Esophagus squamous epithelium (tissue), 5 donors: ENCODE measurements at regions not wholly inside any gene's neighbourhood (a gene's known extent, or its start where the extent isn't known, plus 50 kb on each side); places are given as distances from the start of the nearest gene placed in this dataset.

Source experiments
- DNase-seq: peaks from one replicate; lab custom pipeline; 2025; lab: John Stamatoyannopoulos, UW
- H3K27ac ChIP-seq, 4 donors: fragments of 200-600 bp; sonication (generic); one replicate each; pipeline ENCODE4 v1.5.1; 2016 to 2019; ENCODE audit warnings: mild to moderate bottlenecking in 1 of 4
- H3K27me3 ChIP-seq, 4 donors: fragments of 200-600 bp; sonication (generic); 1 replicate in 3 of 4; 2 replicates in 1 of 4; pipeline versions ENCODE4 v1.5.1 to v1.6.0; 2017 to 2021; ENCODE audit warnings: antibody characterized with exemption in 1 of 4
- H3K36me3 ChIP-seq, 3 donors: fragments of 200-600 bp; sonication (generic); one replicate each; pipeline ENCODE4 v1.5.1; 2016 to 2019
- H3K4me1 ChIP-seq, 3 donors: fragments of 200-600 bp; sonication (generic); one replicate each; pipeline ENCODE4 v1.5.1; 2017 to 2019
- H3K4me3 ChIP-seq, 4 donors: fragments of 200-600 bp; sonication (generic); 1 replicate in 3 of 4; 2 replicates in 1 of 4; pipeline ENCODE4 v1.5.1; 2016 to 2019; ENCODE audit warnings: mild to moderate bottlenecking in 2 of 4, moderate library complexity in 1 of 4
- H3K9me3 ChIP-seq, 3 donors: fragments of 200-600 bp; sonication (generic); one replicate each; pipeline ENCODE4 v1.5.1; 2016 to 2019
- POLR2A ChIP-seq, 4 donors: fragments of 450-650 bp; IDR thresholded peaks; one replicate each; pipeline ENCODE4 v1.6.1; 2017; ENCODE audit warnings: antibody characterized with exemption in 4 of 4, mild to moderate bottlenecking in 4 of 4, moderate library complexity in 3 of 4
- WGBS, 2 donors: methylation state at CpG; one replicate each; pipeline ENCODE4 v1.1.5; 2018; 5-methylcytosine and 5-hydroxymethylcytosine counted together
- intact Hi-C: fragments of 100-400 bp; cut with DNase I; formaldehyde crosslinking; loops from one replicate; pipeline ENCODE4 v1.15.0; 2022
- TF ChIP-seq, protein P1 (sequence below), 6 experiments: fragments of 450-650 bp in 4 of 6; fragments of 200-600 bp in 2 of 6; sonication (generic) in 2 of 6; IDR thresholded peaks; one replicate each; pipeline ENCODE4 v1.5.1; 2016 to 2019; ENCODE audit warnings: antibody characterized with exemption in 6 of 6, mild to moderate bottlenecking in 4 of 6, moderate library complexity in 4 of 6
- donor health status: DM: yes; HTN: yes; CAD: no.

DNA sequence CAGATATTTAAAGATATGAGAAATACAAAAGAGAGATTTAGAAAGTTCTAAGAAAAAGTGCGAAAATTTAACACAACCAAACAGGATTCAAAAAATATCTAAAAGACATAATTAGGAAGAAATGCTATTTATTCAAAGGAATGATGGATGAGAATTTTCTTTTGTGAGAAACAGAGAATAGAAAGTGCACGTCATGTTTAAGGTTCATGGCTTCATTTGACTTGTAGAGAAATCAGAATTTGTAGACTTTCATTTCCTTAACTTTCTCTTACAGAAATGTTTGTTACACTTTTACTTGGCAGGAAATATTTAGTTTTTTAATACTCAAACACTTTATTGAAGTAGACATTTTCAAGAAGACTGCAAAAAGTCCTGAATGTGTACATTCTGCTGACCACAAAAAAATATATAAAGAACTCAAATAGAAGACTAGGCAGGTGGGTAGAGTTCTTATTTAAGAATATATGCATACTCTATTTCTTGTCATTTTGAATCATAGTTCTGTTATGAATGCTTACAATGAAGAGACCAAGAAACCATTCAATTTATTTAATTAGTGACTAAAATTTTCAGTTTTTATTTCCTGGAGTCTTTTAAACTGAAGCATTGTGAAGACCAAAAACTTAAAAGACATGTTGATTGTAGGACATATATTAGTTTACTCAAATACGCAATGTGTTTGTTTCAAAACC, 710.5 kb upstream of the HS3ST5 start:
- no peaks in the 10 kb centered on the region for H3K4me1 ChIP-seq
- no peak overlapping the region for H3K27ac ChIP-seq
- no peak overlapping the region for H3K4me3 ChIP-seq
- no peaks in the 10 kb centered on the region for H3K36me3 ChIP-seq
- H3K9me3 ChIP-seq: no peaks in the 10 kb centered on the region
- intact Hi-C loops: no loop called here
- no peaks in the 10 kb centered on the region for H3K27me3 ChIP-seq
- no peak for TF ChIP-seq POLR2A (IDR thresholded peaks at IDR 0.05)
- TF ChIP-seq, protein P1, sequence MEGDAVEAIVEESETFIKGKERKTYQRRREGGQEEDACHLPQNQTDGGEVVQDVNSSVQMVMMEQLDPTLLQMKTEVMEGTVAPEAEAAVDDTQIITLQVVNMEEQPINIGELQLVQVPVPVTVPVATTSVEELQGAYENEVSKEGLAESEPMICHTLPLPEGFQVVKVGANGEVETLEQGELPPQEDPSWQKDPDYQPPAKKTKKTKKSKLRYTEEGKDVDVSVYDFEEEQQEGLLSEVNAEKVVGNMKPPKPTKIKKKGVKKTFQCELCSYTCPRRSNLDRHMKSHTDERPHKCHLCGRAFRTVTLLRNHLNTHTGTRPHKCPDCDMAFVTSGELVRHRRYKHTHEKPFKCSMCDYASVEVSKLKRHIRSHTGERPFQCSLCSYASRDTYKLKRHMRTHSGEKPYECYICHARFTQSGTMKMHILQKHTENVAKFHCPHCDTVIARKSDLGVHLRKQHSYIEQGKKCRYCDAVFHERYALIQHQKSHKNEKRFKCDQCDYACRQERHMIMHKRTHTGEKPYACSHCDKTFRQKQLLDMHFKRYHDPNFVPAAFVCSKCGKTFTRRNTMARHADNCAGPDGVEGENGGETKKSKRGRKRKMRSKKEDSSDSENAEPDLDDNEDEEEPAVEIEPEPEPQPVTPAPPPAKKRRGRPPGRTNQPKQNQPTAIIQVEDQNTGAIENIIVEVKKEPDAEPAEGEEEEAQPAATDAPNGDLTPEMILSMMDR (IDR thresholded peaks at IDR 0.05): no peak
- 70 to 72% methylated on average over 3 of the region's 3 CpGs for WGBS, 2 donors
- no peak for DNase-seq

DNA sequence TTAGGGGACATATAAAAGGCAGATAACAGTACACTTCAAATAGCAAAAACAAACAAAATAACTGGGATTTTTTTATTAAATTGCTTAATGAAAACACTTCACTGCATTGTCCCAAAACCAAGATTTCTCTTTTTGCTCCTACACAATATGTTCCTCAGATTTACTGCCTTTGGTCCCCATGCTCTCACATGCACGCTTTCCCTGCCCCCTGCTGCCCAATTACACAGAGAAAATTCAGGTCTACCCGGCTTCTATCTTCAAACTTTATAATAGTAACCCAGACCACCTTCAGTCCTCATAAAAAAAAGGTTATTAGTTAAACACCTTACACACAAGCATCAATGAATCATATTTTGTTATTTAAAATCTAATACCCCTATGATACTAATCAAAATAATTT, 673.8 kb upstream of the HS3ST5 start:
- H3K9me3 ChIP-seq: no peaks in the 10 kb centered on the region
- no peaks in the 10 kb centered on the region for H3K27me3 ChIP-seq
- DNase-seq: no peak
- WGBS, 2 donors: 58 to 68% methylated on average over 2 of the region's 2 CpGs
- intact Hi-C loops: no loop called here
- no peaks in the 10 kb centered on the region for H3K4me1 ChIP-seq
- H3K27ac ChIP-seq: no peak overlapping the region
- H3K36me3 ChIP-seq: no peaks in the 10 kb centered on the region
- H3K4me3 ChIP-seq: no peak overlapping the region
- TF ChIP-seq POLR2A (IDR thresholded peaks at IDR 0.05): no peak
- TF ChIP-seq, protein P1 (IDR thresholded peaks at IDR 0.05): no peak

GRCh38 chr6:115004982-115005381, 662.2 kb upstream of the HS3ST5 start:
- TF ChIP-seq POLR2A (IDR thresholded peaks at IDR 0.05): no peak
- TF ChIP-seq, protein P1 (IDR thresholded peaks at IDR 0.05): no peak
- Histone ChIP-seq H3K4me1 (peaks cover 0 to 19% (median 0%) of the 10 kb centered on the region in 3 donors), H3K4me3 (no peak overlapping the region), H3K27me3 (no peaks in the 10 kb centered on the region), H3K27ac (no peak overlapping the region), H3K36me3 (no peaks in the 10 kb centered on the region), H3K9me3 (no peaks in the 10 kb centered on the region)
- DNase-seq: no peak
- 29 to 48% methylated on average over 4 of the region's 4 CpGs for WGBS, 2 donors
- intact Hi-C loops: no loop called here

GRCh38 chr6:115004204-115004603, 661.4 kb upstream of the HS3ST5 start:
- no peaks in the 10 kb centered on the region for H3K27me3 ChIP-seq
- no peak for DNase-seq
- H3K36me3 ChIP-seq: no peaks in the 10 kb centered on the region
- H3K9me3 ChIP-seq: no peaks in the 10 kb centered on the region
- H3K27ac ChIP-seq: no peak overlapping the region
- TF ChIP-seq POLR2A (IDR thresholded peaks at IDR 0.05): no peak
- TF ChIP-seq, protein P1 (IDR thresholded peaks at IDR 0.05): no peak
- H3K4me1 ChIP-seq: peaks cover 0 to 19% (median 0%) of the 10 kb centered on the region in 3 donors
- intact Hi-C loops: no loop called here
- whole genome bisulfite sequencing, 2 donors: 31 to 32% methylated on average over 1 of the region's 1 CpG
- no peak overlapping the region for H3K4me3 ChIP-seq

DNA sequence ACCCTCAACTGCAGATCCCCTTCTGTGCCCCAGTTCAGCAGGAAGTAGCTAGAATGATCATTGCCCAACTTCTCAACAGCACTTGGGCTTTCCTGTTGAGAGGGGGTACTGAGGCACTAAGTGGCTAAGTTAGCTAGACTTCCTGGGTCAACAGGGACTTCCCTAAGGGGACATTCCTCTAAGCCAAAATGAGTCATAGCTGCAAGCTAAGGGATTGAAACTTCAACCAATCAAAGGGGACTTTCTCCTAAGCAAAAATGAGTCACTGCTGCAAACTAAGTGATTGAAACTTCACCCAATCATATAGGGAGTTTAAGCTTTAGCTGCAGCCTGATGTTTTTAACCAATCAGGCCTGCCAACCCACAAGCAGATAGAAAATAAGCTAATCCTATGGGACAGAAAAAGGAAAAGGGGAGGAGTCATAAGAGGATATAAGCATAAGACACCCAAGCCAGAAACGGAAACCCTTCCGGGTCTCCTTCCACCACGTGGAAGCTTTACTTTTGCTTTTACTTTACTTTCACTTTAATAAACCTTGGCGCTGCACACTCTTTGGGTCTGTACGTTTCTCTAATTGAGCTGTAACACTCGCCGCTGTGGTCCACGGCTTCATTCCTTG, 659.0 kb upstream of the HS3ST5 start:
- no peak for TF ChIP-seq POLR2A (IDR thresholded peaks at IDR 0.05)
- TF ChIP-seq, protein P1 (IDR thresholded peaks at IDR 0.05): no peak
- no peaks in the 10 kb centered on the region for H3K9me3 ChIP-seq
- no peak overlapping the region for H3K27ac ChIP-seq
- WGBS, 2 donors: 74 to 84% methylated on average over 8 of the region's 8 CpGs
- H3K4me3 ChIP-seq: no peak overlapping the region
- no peaks in the 10 kb centered on the region for H3K36me3 ChIP-seq
- no peak for DNase-seq
- H3K27me3 ChIP-seq: no peaks in the 10 kb centered on the region
- intact Hi-C loops: no loop called here
- peaks cover 0 to 19% (median 0%) of the 10 kb centered on the region in 3 donors for H3K4me1 ChIP-seq
